ENCODE measurements at regions not wholly inside any gene's neighbourhood (a gene's known extent, or its start where the extent isn't known, plus 50 kb on each side); places are given as distances from the start of the nearest gene placed in this dataset.

DNA sequence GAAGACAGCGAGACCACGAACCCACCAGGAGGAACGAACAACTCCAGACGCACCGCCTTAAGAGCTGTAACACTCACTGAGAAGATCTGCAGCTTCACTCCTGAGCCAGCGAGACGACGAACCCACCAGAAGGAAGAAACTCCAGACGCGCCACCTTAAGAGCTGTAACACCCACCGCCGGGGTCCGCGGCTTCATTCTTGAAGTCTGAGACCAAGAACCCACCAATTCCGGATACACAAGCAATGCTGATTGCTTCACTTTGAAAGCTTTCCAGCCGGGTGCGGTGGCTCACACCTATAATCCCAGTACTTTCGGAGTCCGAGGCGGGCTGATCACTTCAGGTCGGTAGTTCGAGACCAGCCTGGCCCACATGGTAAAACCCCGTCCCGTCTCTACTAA is 177.2 kb upstream of the MYO3A start:
- Histone ChIP-seq H3K36me3 (replicated peaks in 1 of 2; ENCODE audit: insufficient read depth in 1 of 2, low read depth in 2 of 2) (no peaks in the 10 kb centered on the region), H3K4me3 (no peak overlapping the region), H3K27ac (no peak overlapping the region), H3K9me3 (no peaks in the 10 kb centered on the region), H3K27me3 (no peaks in the 10 kb centered on the region), H3K4me1 (no peaks in the 10 kb centered on the region)
- WGBS, 2 donors: 85 to 86% methylated on average over 19 to 24 of the region's 24 CpGs
- ATAC-seq (no peak), DNase-seq (no peak)
- intact Hi-C loops (cut with DNase I): no loop called here
- TF ChIP-seq, protein P1, sequence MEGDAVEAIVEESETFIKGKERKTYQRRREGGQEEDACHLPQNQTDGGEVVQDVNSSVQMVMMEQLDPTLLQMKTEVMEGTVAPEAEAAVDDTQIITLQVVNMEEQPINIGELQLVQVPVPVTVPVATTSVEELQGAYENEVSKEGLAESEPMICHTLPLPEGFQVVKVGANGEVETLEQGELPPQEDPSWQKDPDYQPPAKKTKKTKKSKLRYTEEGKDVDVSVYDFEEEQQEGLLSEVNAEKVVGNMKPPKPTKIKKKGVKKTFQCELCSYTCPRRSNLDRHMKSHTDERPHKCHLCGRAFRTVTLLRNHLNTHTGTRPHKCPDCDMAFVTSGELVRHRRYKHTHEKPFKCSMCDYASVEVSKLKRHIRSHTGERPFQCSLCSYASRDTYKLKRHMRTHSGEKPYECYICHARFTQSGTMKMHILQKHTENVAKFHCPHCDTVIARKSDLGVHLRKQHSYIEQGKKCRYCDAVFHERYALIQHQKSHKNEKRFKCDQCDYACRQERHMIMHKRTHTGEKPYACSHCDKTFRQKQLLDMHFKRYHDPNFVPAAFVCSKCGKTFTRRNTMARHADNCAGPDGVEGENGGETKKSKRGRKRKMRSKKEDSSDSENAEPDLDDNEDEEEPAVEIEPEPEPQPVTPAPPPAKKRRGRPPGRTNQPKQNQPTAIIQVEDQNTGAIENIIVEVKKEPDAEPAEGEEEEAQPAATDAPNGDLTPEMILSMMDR (IDR thresholded peaks at IDR 0.05): no peak
- TF ChIP-seq POLR2A (IDR thresholded peaks at IDR 0.05): no peak

DNA sequence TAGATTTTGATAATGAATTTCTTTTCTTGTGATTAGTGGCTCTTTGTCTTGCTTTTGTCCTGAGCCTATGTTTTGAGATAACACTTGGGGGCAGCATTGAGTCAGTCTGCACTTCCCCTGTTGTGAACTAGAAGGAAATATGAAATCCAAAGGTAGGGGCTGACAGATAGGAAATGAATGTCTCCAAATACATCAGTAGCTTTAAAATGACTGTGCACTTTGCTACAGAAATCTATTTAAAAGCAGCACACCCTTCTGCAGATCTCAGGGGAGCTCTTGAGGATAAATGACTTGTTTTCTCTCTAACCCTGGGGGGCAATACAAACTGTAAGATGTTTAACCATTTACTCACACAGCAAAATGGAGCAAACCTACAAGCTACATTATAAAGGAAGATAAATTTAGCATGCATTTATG is 176.0 kb upstream of the MYO3A start:
- Histone ChIP-seq H3K36me3 (replicated peaks in 1 of 2; ENCODE audit: insufficient read depth in 1 of 2, low read depth in 2 of 2) (no peaks in the 10 kb centered on the region), H3K4me1 (no peaks in the 10 kb centered on the region), H3K4me3 (no peak overlapping the region), H3K27me3 (no peaks in the 10 kb centered on the region), H3K27ac (no peak overlapping the region), H3K9me3 (no peaks in the 10 kb centered on the region)
- DNase-seq: peak in 3 of 4 donors; percentile 21 to 52 (median 34)
- no peak for TF ChIP-seq POLR2A (IDR thresholded peaks at IDR 0.05)
- TF ChIP-seq, protein P1 (IDR thresholded peaks at IDR 0.05): peak in 6 of 7 experiments; percentile 43 to 62 (median 56)
- ATAC-seq: peak; percentile 63
- intact Hi-C loops (cut with DNase I): no loop called here

GRCh38 chr10:25758511-25758910 is 175.5 kb upstream of the MYO3A start:
- H3K36me3 ChIP-seq (replicated peaks in 1 of 2; ENCODE audit: insufficient read depth in 1 of 2, low read depth in 2 of 2): no peaks in the 10 kb centered on the region
- no peak for TF ChIP-seq POLR2A (IDR thresholded peaks at IDR 0.05)
- TF ChIP-seq, protein P1 (IDR thresholded peaks at IDR 0.05): no peak
- no peaks in the 10 kb centered on the region for H3K9me3 ChIP-seq
- intact Hi-C loops (cut with DNase I): no loop called here
- no peaks in the 10 kb centered on the region for H3K27me3 ChIP-seq
- H3K4me1 ChIP-seq: no peaks in the 10 kb centered on the region
- WGBS, 2 donors: 5 to 7% methylated on average over 1 of the region's 1 CpG
- DNase-seq (no peak), ATAC-seq (no peak)
- H3K4me3 ChIP-seq: no peak overlapping the region
- H3K27ac ChIP-seq: no peak overlapping the region

DNA sequence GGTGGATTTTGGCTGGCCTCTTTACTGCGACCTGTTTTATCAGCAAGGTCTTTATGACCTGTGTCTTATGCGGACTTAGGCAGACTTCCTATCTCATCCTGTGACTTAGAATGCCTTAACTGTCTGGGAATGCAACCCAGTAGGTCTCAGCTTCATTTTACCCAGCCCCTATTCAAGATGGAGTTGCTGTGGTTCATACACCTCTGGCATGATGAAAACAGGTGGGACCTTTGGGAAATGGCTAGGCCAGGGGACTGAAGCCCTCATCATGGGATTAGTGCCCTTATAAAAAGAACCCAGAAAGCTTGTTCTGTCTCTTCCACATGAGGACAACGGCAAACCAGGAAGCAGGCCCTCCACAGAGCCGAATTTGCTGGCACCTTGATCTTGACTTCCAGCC is 172.1 kb upstream of the MYO3A start:
- H3K36me3 ChIP-seq (replicated peaks in 1 of 2; ENCODE audit: insufficient read depth in 1 of 2, low read depth in 2 of 2): no peaks in the 10 kb centered on the region
- WGBS, 2 donors: 58 to 74% methylated on average over 3 to 4 of the region's 4 CpGs
- intact Hi-C loops (cut with DNase I): no loop called here
- DNase-seq: no peak
- no peak overlapping the region for H3K4me3 ChIP-seq
- TF ChIP-seq, protein P1 (IDR thresholded peaks at IDR 0.05): no peak
- TF ChIP-seq POLR2A (IDR thresholded peaks at IDR 0.05): no peak
- H3K9me3 ChIP-seq: no peaks in the 10 kb centered on the region
- H3K27me3 ChIP-seq: no peaks in the 10 kb centered on the region
- H3K4me1 ChIP-seq: no peaks in the 10 kb centered on the region
- ATAC-seq: no peak
- H3K27ac ChIP-seq: no peak overlapping the region

- ATAC-seq: no peak
- intact Hi-C loops (cut with DNase I): no loop called here
- TF ChIP-seq POLR2A (IDR thresholded peaks at IDR 0.05): no peak
- TF ChIP-seq, protein P1 (IDR thresholded peaks at IDR 0.05): no peak
- no peaks in the 10 kb centered on the region for H3K9me3 ChIP-seq
- no peak for DNase-seq
- H3K4me3 ChIP-seq: no peak overlapping the region
- H3K27me3 ChIP-seq: no peaks in the 10 kb centered on the region
- no peaks in the 10 kb centered on the region for H3K36me3 ChIP-seq (replicated peaks in 1 of 2; ENCODE audit: insufficient read depth in 1 of 2, low read depth in 2 of 2)
- H3K27ac ChIP-seq: no peak overlapping the region
- 36 to 37% methylated on average over 2 of the region's 2 CpGs for WGBS, 2 donors
- H3K4me1 ChIP-seq: no peaks in the 10 kb centered on the region
These were observed 167.8 kb upstream of the MYO3A start for GRCh38 chr10:25766213-25766612.
